ENCODE measurements at regions not wholly inside any gene's neighbourhood (a gene's known extent, or its start where the extent isn't known, plus 50 kb on each side); places are given as distances from the start of the nearest gene placed in this dataset.

DNA sequence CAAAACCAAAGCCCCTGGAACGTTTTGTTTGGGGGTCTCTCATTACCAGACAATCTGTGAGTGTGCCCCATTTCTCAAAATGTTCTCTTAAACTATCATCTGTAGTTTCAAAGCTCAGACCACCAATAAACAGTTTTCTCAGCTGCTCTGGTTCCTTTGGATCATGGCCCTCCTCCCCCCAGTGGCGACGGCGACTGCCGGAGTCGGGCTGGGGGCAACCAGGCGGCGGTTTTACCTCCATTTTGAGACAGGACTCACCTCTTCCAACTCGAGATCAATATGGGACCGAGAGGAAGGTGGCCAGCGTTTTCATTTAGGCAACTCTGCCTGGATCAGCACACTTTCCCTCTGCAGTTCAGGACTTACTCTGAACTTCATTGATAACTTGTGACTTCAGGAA is 141.5 kb upstream of the ZNF32 start:
- H3K27me3 ChIP-seq (ENCODE audit: control insufficient read depth, insufficient read depth, low read length): no peaks in the 10 kb centered on the region
- FAIRE-seq (no peak), DNase-seq (ENCODE audit: low read depth) (no peak)
- no peaks in the 10 kb centered on the region for H3K36me3 ChIP-seq (ENCODE audit: control insufficient read depth, insufficient read depth, low read length)
- no peak for TF ChIP-seq CTCF (IDR thresholded peaks at IDR 0.05; ENCODE audit: insufficient read depth, low read length, severe bottlenecking)
- H3K4me3 ChIP-seq (ENCODE audit: low read depth, low read length): no peak overlapping the region

- no peaks in the 10 kb centered on the region for H3K36me3 ChIP-seq (ENCODE audit: control insufficient read depth, insufficient read depth, low read length)
- FAIRE-seq: no peak
- H3K4me3 ChIP-seq (ENCODE audit: low read depth, low read length): no peak overlapping the region
- no peak for TF ChIP-seq CTCF (IDR thresholded peaks at IDR 0.05; ENCODE audit: insufficient read depth, low read length, severe bottlenecking)
- H3K27me3 ChIP-seq (ENCODE audit: control insufficient read depth, insufficient read depth, low read length): no peaks in the 10 kb centered on the region
- DNase-seq (ENCODE audit: low read depth): no peak
Measured at GRCh38 chr10:43785252-43785651, 136.6 kb upstream of the ZNF32 start.

DNA sequence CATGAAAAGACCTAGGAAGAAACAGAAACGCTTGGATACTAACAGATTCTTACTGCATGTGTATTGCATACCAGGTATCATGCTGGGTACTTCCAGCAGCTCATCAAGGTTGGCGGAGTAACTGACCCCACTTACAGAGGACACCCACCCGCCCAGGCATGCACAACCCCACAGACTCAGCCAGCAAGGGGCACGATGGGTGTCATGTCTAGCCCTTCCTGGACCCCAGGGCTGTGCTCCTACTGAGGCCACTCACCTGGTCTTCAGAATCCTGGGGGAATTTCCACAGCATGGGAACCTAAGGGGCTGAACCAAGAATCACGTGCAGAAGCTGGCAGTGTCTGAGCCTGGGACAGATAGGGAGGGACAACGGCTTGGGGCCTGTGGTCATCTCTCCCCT is 134.1 kb upstream of the ZNF32 start:
- FAIRE-seq (no peak), DNase-seq (ENCODE audit: low read depth) (no peak)
- H3K36me3 ChIP-seq (ENCODE audit: control insufficient read depth, insufficient read depth, low read length): no peaks in the 10 kb centered on the region
- no peaks in the 10 kb centered on the region for H3K27me3 ChIP-seq (ENCODE audit: control insufficient read depth, insufficient read depth, low read length)
- no peak overlapping the region for H3K4me3 ChIP-seq (ENCODE audit: low read depth, low read length)
- no peak for TF ChIP-seq CTCF (IDR thresholded peaks at IDR 0.05; ENCODE audit: insufficient read depth, low read length, severe bottlenecking)

DNA sequence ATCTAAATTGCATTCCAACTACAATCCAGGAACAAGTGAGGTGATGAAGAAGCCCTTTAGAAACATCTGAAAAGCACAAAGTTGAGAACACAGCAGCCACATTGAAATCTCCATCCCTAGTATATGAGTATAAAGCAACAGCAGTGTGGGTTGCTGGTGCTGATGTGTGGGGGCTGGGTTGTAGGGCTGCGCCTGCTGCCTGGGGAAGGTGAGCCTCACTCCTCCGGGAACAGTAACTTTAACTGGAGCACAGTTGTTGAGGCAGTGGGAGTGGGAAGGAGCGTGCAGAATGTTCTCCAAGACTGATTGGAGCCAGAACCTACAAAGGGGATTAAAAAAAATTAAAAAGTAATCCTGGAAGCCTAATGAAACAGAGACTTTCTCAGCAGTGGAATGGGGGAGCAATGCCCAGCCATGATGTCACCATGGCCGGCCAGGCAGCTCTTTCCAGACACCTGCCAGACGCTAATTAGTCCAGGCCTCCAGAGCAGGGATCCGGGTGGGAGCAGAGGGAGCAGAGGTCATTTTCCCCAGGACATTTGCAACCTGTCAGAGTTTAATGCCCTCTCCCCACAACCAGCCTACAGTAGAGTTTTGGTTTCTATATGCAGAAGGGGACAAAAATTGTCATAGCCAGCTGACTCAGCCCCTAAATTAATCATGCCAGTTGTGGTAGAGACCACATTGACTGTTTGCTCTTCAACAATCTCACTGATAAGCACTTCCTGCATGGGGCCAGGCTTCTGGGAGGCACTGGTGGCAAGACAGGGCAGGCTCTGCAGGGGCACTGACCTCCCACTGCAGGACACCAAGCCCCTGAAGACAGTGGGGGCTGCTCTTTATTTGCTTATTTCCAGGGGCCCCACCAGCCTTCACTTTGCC is 133.0 kb upstream of the ZNF32 start:
- no peak for TF ChIP-seq CTCF (IDR thresholded peaks at IDR 0.05; ENCODE audit: insufficient read depth, low read length, severe bottlenecking)
- H3K36me3 ChIP-seq (ENCODE audit: control insufficient read depth, insufficient read depth, low read length): no peaks in the 10 kb centered on the region
- DNase-seq (ENCODE audit: low read depth): no peak
- FAIRE-seq: no peak
- no peak overlapping the region for H3K4me3 ChIP-seq (ENCODE audit: low read depth, low read length)
- no peaks in the 10 kb centered on the region for H3K27me3 ChIP-seq (ENCODE audit: control insufficient read depth, insufficient read depth, low read length)

DNA sequence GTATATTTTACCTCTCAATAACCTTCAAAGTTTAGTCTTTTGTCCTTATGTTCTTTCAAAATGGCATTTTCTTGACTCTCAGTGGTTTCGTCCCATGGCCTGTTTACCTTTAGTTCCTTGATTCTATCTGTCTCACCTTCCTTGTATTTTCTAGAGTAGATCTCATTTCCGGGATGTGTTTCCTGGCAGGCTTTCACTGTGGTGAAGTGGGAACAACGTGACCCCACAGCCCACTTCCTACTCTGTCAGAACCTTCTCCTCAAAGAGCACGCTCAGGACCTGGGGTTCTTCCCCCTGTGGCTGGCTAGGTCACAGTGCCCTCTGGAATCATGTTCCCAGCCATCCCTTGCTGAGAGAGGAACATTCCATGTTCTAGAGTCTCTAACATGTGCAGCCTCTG is 129.9 kb upstream of the ZNF32 start:
- no peaks in the 10 kb centered on the region for H3K36me3 ChIP-seq (ENCODE audit: control insufficient read depth, insufficient read depth, low read length)
- TF ChIP-seq CTCF (IDR thresholded peaks at IDR 0.05; ENCODE audit: insufficient read depth, low read length, severe bottlenecking): no peak
- DNase-seq (ENCODE audit: low read depth) (no peak), FAIRE-seq (no peak)
- no peaks in the 10 kb centered on the region for H3K27me3 ChIP-seq (ENCODE audit: control insufficient read depth, insufficient read depth, low read length)
- no peak overlapping the region for H3K4me3 ChIP-seq (ENCODE audit: low read depth, low read length)

- no peak for TF ChIP-seq CTCF (IDR thresholded peaks at IDR 0.05; ENCODE audit: insufficient read depth, low read length, severe bottlenecking)
- H3K27me3 ChIP-seq (ENCODE audit: control insufficient read depth, insufficient read depth, low read length): no peaks in the 10 kb centered on the region
- H3K36me3 ChIP-seq (ENCODE audit: control insufficient read depth, insufficient read depth, low read length): no peaks in the 10 kb centered on the region
- no peak for DNase-seq (ENCODE audit: low read depth)
- no peak overlapping the region for H3K4me3 ChIP-seq (ENCODE audit: low read depth, low read length)
- FAIRE-seq: no peak
Measured at GRCh38 chr10:43775384-43775783, 126.7 kb upstream of the ZNF32 start.

All from bronchial epithelial cell (primary cell).